SHP77 (cell line): ENCODE measurements at regions not wholly inside any gene's neighbourhood (a gene's known extent, or its start where the extent isn't known, plus 50 kb on each side); places are given as distances from the start of the nearest gene placed in this dataset.

Experiments
- DNase-seq, 2 experiments: peaks; one replicate each; lab custom pipeline; 2025; lab: John Stamatoyannopoulos, UW

GRCh38 chr4:27846951-27847350 lies 986.3 kb downstream of the STIM2 start:
- DNase-seq, result no peak

GRCh38 chr4:27861381-27861787 lies 1000.7 kb downstream of the STIM2 start:
- no peak for DNase-seq

- no peak for DNase-seq
Measured at GRCh38 chr4:27861802-27862201, 1001.2 kb downstream of the STIM2 start.

GRCh38 chr4:27873596-27873995 lies 1013.0 kb downstream of the STIM2 start:
- DNase-seq, result no peak

- no peak for DNase-seq
Measured at GRCh38 chr4:27881705-27882104, 1021.1 kb downstream of the STIM2 start.

GRCh38 chr4:27886120-27886519 lies 1025.5 kb downstream of the STIM2 start:
- DNase-seq, result no peak

GRCh38 chr4:27887646-27888045 lies 1027.0 kb downstream of the STIM2 start:
- DNase-seq, result no peak

GRCh38 chr4:27888505-27888904 lies 1027.9 kb downstream of the STIM2 start:
- no peak for DNase-seq

- no peak for DNase-seq
Measured at GRCh38 chr4:27894951-27895350, 1034.3 kb downstream of the STIM2 start.

GRCh38 chr4:27908356-27908755 lies 1047.7 kb downstream of the STIM2 start:
- no peak for DNase-seq

GRCh38 chr4:27910227-27910626 lies 1049.6 kb downstream of the STIM2 start:
- DNase-seq, result no peak

GRCh38 chr4:27911047-27911446 lies 1050.4 kb downstream of the STIM2 start:
- DNase-seq, result no peak

- DNase-seq, result no peak
Measured at GRCh38 chr4:27913738-27914137, 1053.1 kb downstream of the STIM2 start.

- no peak for DNase-seq
Measured at GRCh38 chr4:27915822-27916221, 1055.2 kb downstream of the STIM2 start.

GRCh38 chr4:27916452-27917184 lies 1056.0 kb downstream of the STIM2 start:
- no peak for DNase-seq

GRCh38 chr4:27917381-27917780 lies 1056.7 kb downstream of the STIM2 start:
- no peak for DNase-seq

- no peak for DNase-seq
Measured at GRCh38 chr4:27921231-27921630, 1060.6 kb downstream of the STIM2 start.

- DNase-seq, result no peak
Measured at GRCh38 chr4:27928761-27929540, 1068.3 kb downstream of the STIM2 start.

GRCh38 chr4:27930291-27930690 lies 1069.7 kb downstream of the STIM2 start:
- DNase-seq, result no peak

- no peak for DNase-seq
Measured at GRCh38 chr4:27930976-27931375, 1070.3 kb downstream of the STIM2 start.

GRCh38 chr4:27931584-27931983 lies 1070.9 kb downstream of the STIM2 start:
- DNase-seq, result no peak

GRCh38 chr4:27934871-27935270 lies 1074.2 kb downstream of the STIM2 start:
- no peak for DNase-seq

- DNase-seq, result no peak
Measured at GRCh38 chr4:27946799-27947198, 1086.2 kb downstream of the STIM2 start.

- no peak for DNase-seq
Measured at GRCh38 chr4:27947302-27947701, 1086.7 kb downstream of the STIM2 start.
